ENCODE measurements at regions not wholly inside any gene's neighbourhood (a gene's known extent, or its start where the extent isn't known, plus 50 kb on each side); places are given as distances from the start of the nearest gene placed in this dataset.

DNA sequence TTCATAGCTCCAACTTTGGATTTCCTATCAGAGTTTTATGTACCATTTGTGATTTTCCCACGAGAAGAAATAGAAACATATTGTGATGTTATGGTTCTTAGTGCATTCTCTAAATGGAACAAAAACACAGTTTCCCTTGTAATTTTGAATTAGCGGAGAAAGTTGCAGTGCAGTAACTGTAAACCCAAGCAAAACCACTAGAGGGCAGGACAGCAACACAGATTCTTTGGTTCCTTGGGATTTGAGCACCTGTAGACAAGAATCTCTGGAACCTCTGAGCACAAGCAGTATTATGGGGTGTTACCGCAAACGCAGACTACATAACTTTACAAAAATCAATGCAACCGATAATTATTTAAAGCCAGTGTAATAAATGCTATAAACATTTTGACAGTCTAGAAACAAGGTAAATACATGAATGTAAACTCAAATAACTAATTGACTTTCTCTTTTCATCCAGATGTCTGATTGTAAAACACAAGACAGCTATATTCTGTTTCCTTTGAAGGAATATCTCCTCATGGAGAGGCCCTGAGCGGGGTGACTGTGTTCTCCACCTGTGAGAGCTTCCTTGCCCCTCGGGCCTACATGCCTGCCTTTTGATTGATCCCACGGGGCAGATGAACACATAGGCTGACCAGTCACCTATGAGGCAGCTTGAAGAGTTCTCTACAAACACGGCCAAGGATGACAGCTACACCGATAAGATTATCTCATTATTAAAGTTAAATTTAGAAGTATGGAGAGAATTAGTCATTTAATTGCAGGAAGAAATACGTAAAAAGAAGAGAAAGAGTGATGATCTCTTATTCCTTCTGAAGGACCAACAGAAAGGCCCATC is 67.5 kb upstream of the COL21A1 start:
- Histone ChIP-seq H3K27me3 (ENCODE audit: control insufficient read depth in 1 of 2, insufficient read depth in 2 of 2, low read length in 2 of 2) (peaks cover 0 to 8% of the 10 kb centered on the region in 2 experiments; a peak in 1 of 5 replicates), H3K79me2 (ENCODE audit: insufficient read depth, low read length) (no peaks in the 10 kb centered on the region), H3K9me3 (ENCODE audit: low read length) (no peaks in the 10 kb centered on the region), H3K4me2 (ENCODE audit: low read depth, low read length) (no peak overlapping the region), H3K4me1 (ENCODE audit: insufficient read depth, low read length) (no peaks in the 10 kb centered on the region), H3K36me3 (replicated peaks in 1 of 2; ENCODE audit: control insufficient read depth in 1 of 2, insufficient read depth in 2 of 2, low read length in 2 of 2) (no peaks in the 10 kb centered on the region), H4K20me1 (ENCODE audit: insufficient read depth, low read length) (no peaks in the 10 kb centered on the region), H3K27ac (ENCODE audit: extremely low read length, insufficient read depth, low read length) (no peak overlapping the region), H3K4me3 (replicated peaks in 1 of 3; ENCODE audit: insufficient read depth in 1 of 3, low read depth in 2 of 3, low read length in 3 of 3) (no peak overlapping the region), H3K9ac (ENCODE audit: insufficient read depth, low read depth, low read length) (no peak overlapping the region), H2AFZ (ENCODE audit: low read length) (no peak overlapping the region)
- ATAC-seq (peak; percentile 86), FAIRE-seq (peak; percentile 98), DNase-seq (ENCODE audit: low spot score) (peak; percentile 47)
- peak; percentile 95 for TF ChIP-seq STAG1 (CRISPR knock-in tag; IDR thresholded peaks at IDR 0.05)
- TF ChIP-seq, protein P1, sequence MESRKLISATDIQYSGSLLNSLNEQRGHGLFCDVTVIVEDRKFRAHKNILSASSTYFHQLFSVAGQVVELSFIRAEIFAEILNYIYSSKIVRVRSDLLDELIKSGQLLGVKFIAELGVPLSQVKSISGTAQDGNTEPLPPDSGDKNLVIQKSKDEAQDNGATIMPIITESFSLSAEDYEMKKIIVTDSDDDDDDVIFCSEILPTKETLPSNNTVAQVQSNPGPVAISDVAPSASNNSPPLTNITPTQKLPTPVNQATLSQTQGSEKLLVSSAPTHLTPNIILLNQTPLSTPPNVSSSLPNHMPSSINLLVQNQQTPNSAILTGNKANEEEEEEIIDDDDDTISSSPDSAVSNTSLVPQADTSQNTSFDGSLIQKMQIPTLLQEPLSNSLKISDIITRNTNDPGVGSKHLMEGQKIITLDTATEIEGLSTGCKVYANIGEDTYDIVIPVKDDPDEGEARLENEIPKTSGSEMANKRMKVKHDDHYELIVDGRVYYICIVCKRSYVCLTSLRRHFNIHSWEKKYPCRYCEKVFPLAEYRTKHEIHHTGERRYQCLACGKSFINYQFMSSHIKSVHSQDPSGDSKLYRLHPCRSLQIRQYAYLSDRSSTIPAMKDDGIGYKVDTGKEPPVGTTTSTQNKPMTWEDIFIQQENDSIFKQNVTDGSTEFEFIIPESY (CRISPR knock-in tag; IDR thresholded peaks at IDR 0.05), result peak; percentile 28; the same call in 1 of the 2 replicates
- TF ChIP-seq, protein P2, sequence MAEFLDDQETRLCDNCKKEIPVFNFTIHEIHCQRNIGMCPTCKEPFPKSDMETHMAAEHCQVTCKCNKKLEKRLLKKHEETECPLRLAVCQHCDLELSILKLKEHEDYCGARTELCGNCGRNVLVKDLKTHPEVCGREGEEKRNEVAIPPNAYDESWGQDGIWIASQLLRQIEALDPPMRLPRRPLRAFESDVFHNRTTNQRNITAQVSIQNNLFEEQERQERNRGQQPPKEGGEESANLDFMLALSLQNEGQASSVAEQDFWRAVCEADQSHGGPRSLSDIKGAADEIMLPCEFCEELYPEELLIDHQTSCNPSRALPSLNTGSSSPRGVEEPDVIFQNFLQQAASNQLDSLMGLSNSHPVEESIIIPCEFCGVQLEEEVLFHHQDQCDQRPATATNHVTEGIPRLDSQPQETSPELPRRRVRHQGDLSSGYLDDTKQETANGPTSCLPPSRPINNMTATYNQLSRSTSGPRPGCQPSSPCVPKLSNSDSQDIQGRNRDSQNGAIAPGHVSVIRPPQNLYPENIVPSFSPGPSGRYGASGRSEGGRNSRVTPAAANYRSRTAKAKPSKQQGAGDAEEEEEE (CRISPR knock-in tag; IDR thresholded peaks at IDR 0.05; ENCODE audit: borderline replicate concordance), result no peak
- no peak for TF ChIP-seq MAZ (IDR thresholded peaks at IDR 0.05; ENCODE audit: borderline replicate concordance, low read depth, low read length)
- TF ChIP-seq MAZ (CRISPR knock-in tag; IDR thresholded peaks at IDR 0.05; ENCODE audit: low read depth), result 0 out of 2 replicates have a peak, but pooled peaks have one; percentile 26
- TF ChIP-seq, protein P3, sequence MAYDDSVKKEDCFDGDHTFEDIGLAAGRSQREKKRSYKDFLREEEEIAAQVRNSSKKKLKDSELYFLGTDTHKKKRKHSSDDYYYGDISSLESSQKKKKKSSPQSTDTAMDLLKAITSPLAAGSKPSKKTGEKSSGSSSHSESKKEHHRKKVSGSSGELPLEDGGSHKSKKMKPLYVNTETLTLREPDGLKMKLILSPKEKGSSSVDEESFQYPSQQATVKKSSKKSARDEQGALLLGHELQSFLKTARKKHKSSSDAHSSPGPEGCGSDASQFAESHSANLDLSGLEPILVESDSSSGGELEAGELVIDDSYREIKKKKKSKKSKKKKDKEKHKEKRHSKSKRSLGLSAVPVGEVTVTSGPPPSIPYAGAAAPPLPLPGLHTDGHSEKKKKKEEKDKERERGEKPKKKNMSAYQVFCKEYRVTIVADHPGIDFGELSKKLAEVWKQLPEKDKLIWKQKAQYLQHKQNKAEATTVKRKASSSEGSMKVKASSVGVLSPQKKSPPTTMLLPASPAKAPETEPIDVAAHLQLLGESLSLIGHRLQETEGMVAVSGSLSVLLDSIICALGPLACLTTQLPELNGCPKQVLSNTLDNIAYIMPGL (CRISPR knock-in tag; IDR thresholded peaks at IDR 0.05; ENCODE audit: borderline replicate concordance in 1 of 2, low read depth in 1 of 2), result 0 out of 4 replicates have a peak, but pooled peaks of 1 of the 2 experiments have one; percentile 15
- TF ChIP-seq PRPF4 (IDR thresholded peaks at IDR 0.05; ENCODE audit: low read depth, low read length, poor library complexity, severe bottlenecking), result no peak
- peak; percentile 79 for TF ChIP-seq SMC3 (IDR thresholded peaks at IDR 0.05; ENCODE audit: low read length)
- no peak for TF ChIP-seq HOXA7 (CRISPR knock-in tag; IDR thresholded peaks at IDR 0.05)
- TF ChIP-seq RAD21 (CRISPR knock-in tag; IDR thresholded peaks at IDR 0.05), result peak; percentile 64
- no peak for TF ChIP-seq MEIS2 (CRISPR knock-in tag; IDR thresholded peaks at IDR 0.05)
- no peak for TF ChIP-seq DNMT1 (CRISPR knock-in tag; IDR thresholded peaks at IDR 0.05)
- TF ChIP-seq, protein P4, sequence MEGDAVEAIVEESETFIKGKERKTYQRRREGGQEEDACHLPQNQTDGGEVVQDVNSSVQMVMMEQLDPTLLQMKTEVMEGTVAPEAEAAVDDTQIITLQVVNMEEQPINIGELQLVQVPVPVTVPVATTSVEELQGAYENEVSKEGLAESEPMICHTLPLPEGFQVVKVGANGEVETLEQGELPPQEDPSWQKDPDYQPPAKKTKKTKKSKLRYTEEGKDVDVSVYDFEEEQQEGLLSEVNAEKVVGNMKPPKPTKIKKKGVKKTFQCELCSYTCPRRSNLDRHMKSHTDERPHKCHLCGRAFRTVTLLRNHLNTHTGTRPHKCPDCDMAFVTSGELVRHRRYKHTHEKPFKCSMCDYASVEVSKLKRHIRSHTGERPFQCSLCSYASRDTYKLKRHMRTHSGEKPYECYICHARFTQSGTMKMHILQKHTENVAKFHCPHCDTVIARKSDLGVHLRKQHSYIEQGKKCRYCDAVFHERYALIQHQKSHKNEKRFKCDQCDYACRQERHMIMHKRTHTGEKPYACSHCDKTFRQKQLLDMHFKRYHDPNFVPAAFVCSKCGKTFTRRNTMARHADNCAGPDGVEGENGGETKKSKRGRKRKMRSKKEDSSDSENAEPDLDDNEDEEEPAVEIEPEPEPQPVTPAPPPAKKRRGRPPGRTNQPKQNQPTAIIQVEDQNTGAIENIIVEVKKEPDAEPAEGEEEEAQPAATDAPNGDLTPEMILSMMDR (CRISPR knock-in tag; IDR thresholded peaks at IDR 0.05), result peak; percentile 80
- no peak for TF ChIP-seq ZNF674 (CRISPR knock-in tag; IDR thresholded peaks at IDR 0.05; ENCODE audit: low read depth)
- 12% methylated on average over 11 of the region's 11 CpGs for WGBS (ENCODE audit: low lambda C conversion rate)
- intact Hi-C loops (cut with micrococcal nuclease; ENCODE audit: unreplicated experiment) (loop anchor here (1.0 to 10.0 kb wide), 3 partner anchors 44 to 380 kb away; no protein-coding TSS in a partner anchor), in situ Hi-C loops (cut with HindIII; ENCODE audit: extremely low pct_ligation_motif_present, low pct_unique_long_range_greater_than_20kb) (no loop called here)
- no TSS peak for BruUV-seq (replicated peaks)
- ChIA-PET CTCF (ENCODE audit: low intra/inter-chr PET ratio, low total read pairs) (interaction anchor here (1.0 to 2.8 kb wide), 4 partner anchors 234 to 280 kb away, joined by 3 to 22 read pairs (median 6); no protein-coding TSS in a partner anchor), POLR2A (no interaction called here)

Data from HepG2 (cell line).